HG02798 (cell line): ENCODE measurements at regions not wholly inside any gene's neighbourhood (a gene's known extent, or its start where the extent isn't known, plus 50 kb on each side); places are given as distances from the start of the nearest gene placed in this dataset.

Experiments
- ATAC-seq: cut with Tn5 transposase; IDR thresholded peaks from one replicate; pipeline ENCODE4 v1.9.1; 2021; ENCODE audit warnings: mild to moderate bottlenecking; ENCODE audit not compliant: unreplicated experiment, poor library complexity

DNA sequence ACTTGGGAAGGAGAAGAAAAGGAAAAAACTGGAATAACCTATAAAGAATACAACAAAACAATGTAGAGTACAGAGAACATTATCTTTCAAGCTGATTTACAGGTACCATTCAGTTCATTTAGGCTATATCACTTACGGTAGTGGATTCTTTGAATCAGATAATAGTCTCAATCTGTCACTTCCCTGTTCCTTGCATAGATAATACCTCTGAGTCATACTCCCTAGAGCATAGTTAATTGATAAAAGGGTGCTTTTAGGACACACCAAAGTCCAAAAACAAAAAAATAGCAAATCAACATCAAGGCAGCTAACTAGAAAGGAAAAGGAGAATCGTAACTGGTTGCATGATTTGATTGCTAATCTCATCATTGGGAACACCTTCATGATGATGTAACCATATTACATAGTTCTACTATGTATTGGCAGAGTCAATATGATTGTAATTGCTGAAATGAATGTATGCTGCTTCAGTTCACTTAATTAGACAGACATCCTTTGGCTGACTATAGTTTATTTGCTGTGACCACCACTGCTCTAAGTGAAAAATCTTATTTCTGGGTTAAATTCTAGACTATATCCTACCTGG is 844.4 kb downstream of the GATA3 start:
- ATAC-seq: no peak

DNA sequence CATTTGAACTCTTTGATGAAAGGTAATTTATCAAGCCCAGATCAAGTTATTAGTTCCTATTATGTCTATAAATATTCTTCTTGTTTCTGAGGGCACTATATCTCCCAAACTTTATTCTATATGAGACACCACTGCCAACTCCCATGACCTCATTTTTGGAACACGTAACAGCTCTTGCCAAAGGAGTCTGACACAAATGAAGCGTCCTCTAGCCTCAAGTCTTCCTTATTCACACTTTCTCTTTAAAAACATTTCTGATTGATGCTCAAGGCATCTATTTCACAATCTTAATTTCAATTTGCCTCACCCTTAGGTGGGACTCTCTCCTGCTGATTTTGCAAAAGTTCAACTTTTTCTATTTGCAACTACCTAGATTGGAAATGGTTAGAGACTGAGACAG is 848.4 kb downstream of the GATA3 start:
- ATAC-seq: no peak

GRCh38 chr10:8908013-8908412 is 853.5 kb downstream of the GATA3 start:
- ATAC-seq: no peak

DNA sequence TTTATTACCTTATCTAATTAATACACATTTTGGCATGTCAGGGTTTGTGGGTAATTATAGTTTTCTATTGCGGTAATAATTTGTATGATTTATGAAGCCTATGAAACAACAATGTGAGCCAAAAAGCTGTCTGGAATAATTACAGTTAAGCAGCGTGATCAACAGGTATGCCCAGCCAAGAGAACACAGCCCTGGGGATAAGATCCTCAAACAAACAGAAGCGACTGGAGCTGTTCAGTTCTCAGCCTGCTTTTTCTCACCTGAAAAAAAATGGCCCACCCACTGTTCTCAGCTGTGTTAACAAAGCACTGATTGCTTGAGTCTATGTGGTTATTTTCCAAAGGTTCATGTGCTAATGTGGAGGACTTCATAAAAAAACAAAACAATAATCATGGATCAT is 855.8 kb downstream of the GATA3 start:
- no peak for ATAC-seq

- no peak for ATAC-seq
These were observed 856.5 kb downstream of the GATA3 start for GRCh38 chr10:8911032-8911431.

GRCh38 chr10:8912108-8912507 is 857.6 kb downstream of the GATA3 start:
- no peak for ATAC-seq

DNA sequence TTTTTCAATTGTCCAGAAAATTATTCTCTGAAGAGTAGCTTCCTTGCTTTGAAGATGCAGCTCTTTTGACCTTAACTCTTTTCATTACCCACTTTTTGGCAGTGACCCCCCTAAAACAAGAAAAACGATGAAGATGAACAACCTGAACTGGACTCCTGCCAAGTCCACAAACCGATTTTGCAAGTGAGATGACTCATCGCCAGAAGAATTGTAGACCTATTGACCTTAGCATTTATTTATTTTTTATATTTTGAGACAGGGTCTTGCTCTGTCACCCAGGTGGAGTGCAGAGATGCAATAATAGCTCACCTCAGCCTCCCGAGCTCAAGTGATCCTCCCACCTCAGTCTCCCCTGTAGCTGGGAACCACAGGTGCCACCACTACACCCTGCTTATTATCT is 859.2 kb downstream of the GATA3 start:
- ATAC-seq: no peak

GRCh38 chr10:8919280-8919679 is 864.8 kb downstream of the GATA3 start:
- no peak for ATAC-seq

- no peak for ATAC-seq
These were observed 867.1 kb downstream of the GATA3 start for GRCh38 chr10:8921568-8921967.

- no peak for ATAC-seq
These were observed 868.6 kb downstream of the GATA3 start for GRCh38 chr10:8923096-8923495.

- ATAC-seq: no peak
These were observed 873.2 kb downstream of the GATA3 start for GRCh38 chr10:8927705-8928104.

DNA sequence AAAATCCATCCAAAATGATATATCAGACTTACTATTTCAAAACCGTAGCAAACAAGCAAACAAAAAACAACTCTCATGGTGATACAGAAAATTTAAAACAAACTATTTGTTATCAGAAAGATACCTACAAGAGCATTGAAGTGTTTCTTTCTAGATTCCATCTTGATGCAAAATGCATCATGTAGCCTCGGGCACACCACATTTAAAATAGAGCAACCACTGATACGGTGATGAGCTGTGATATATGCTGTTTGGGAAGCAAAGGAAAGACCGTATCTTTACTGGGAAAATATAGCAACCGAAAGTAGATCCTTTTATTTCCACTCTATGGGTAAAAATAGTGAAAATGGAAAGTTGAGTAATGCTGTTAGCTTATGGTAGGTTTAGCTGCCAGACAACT is 892.0 kb downstream of the GATA3 start:
- ATAC-seq: no peak

GRCh38 chr10:8950978-8951377 is 896.5 kb downstream of the GATA3 start:
- ATAC-seq: no peak

DNA sequence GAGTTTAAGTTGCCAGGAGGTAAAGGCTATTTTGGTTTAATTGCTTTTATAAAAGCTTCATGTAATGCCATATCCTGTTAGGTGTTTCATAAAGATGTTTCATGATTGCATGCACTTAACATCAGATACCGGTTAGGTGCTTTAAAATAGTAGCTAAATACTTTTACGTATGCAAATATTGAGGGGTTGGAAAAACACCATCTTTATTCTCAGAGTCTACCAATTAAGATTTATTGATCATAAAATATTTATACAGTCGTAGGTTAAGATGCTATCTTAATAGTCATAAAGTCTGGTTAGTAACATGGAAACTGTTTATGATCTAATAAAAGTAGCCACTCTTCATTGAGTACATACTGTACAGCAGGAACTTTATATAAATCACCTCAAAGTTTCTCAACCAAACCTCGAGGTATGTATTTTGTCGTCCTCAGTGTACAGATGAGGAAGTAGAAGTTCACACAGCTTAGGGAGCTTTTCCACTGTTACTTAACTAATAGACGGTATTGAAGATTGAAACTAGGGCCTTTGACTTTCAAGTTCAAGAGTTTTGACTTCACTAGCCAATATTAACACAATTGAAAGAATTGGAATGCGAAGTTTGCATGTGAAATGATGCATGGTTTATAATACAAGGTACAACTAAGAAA is 897.1 kb downstream of the GATA3 start:
- ATAC-seq: no peak

- ATAC-seq: no peak
These were observed 901.9 kb downstream of the GATA3 start for GRCh38 chr10:8956400-8956799.

DNA sequence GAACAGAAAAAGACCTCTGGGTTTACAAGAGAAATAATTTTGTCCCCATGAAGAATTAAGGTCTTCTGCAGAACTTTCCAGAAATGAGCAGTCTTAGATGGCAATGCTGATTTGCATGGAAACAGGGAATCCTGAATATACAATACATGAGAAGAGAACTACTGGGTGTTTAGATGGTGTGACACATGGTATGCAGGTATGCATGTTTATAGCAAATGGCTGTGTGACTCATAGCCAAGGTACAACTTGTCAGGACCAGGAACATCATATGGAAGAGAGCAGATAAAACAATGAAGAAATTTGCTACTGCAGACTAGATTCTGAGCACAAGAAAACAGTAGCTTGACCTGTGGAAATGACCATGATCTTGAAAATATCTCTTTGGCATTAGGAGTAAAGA is 907.8 kb downstream of the GATA3 start:
- ATAC-seq: no peak

DNA sequence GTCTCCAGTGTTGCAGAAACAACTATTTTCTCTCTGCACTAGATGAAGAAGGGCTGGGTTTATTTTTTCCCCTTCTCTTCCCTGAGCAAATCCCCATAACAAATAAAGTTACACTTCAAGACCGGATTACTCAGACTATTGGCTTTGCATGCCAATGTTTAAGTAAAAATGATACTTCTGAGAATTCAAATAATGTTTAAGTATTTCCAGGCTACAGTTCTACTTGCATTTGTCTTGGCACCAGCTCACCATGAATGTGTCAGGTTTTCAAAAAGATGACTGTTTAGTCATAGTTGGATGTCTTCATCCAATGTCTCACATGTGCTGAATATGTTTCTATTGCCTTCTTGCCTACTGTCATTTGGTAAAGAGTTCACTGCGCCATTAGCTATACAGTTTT is 912.6 kb downstream of the GATA3 start:
- ATAC-seq: no peak

GRCh38 chr10:8969853-8970252 is 915.4 kb downstream of the GATA3 start:
- no peak for ATAC-seq

GRCh38 chr10:8975535-8975934 is 921.0 kb downstream of the GATA3 start:
- no peak for ATAC-seq

DNA sequence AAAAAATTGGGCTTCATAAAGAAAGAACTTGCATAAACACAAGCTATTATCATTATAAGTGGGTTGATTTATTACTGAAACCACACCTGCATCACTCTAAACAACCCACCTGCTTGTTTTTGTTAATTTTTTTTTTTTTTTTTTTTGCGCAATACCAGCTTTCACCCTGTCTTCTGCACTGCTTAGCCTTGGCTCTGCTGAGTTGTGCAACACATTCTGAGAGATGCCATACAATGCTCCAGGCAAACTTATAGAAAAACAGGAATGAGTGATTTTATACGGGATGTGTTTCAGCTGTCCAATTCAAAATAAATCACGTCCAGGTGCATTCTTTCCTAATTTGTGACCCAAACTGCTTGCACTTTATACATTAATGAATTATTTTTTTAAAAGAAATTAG is 923.6 kb downstream of the GATA3 start:
- ATAC-seq: no peak

GRCh38 chr10:8979976-8980375 is 925.5 kb downstream of the GATA3 start:
- no peak for ATAC-seq

DNA sequence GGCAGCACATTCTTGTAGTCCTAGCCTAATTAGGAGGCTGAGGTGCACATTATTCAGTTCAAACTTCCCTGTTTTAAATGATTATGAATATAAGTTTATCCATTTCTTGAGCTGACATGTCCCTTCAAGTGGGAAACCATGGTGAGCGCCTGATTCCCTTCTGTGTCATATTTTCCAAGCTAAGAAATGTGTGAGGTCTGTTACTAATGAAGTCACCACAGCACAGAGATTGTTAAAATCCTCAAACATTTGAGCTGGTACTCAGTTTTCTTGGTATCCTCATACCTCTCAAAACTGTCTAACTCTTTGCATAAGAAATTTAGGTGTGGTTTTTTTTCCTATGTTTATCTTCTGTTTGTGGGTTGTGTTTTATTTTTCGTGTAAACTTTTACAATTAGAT is 926.8 kb downstream of the GATA3 start:
- ATAC-seq: no peak
